ENCODE measurements at regions not wholly inside any gene's neighbourhood (a gene's known extent, or its start where the extent isn't known, plus 50 kb on each side); places are given as distances from the start of the nearest gene placed in this dataset.

- no peak for TF ChIP-seq FOXP4 (CRISPR knock-in tag; IDR thresholded peaks at IDR 0.05)
- no peak for TF ChIP-seq CTCF (IDR thresholded peaks at IDR 0.05)
- TF ChIP-seq SP1 (CRISPR knock-in tag; conservative IDR thresholded peaks at IDR 0.05): no peak
- TF ChIP-seq HMGXB4 (CRISPR knock-in tag; IDR thresholded peaks at IDR 0.05): no peak
These were observed 204.4 kb upstream of the C2CD4B start for GRCh38 chr15:62369454-62369853.
